MM.1S (cell line): ENCODE measurements at regions not wholly inside any gene's neighbourhood (a gene's known extent, or its start where the extent isn't known, plus 50 kb on each side); places are given as distances from the start of the nearest gene placed in this dataset.

Experiments used
- CTCF ChIP-seq: fragments of 300-600 bp; sonication (generic); IDR thresholded peaks from 2 replicates; pipeline ENCODE4 v1.5.1; 2016; ENCODE audit warnings: antibody characterized with exemption, low read length, mixed read lengths
- EZH2phosphoT487 ChIP-seq: fragments of 300-600 bp; sonication (generic); IDR thresholded peaks from 2 replicates; pipeline ENCODE4 v1.6.1; 2018; ENCODE audit warnings: antibody characterized with exemption, low read length

DNA sequence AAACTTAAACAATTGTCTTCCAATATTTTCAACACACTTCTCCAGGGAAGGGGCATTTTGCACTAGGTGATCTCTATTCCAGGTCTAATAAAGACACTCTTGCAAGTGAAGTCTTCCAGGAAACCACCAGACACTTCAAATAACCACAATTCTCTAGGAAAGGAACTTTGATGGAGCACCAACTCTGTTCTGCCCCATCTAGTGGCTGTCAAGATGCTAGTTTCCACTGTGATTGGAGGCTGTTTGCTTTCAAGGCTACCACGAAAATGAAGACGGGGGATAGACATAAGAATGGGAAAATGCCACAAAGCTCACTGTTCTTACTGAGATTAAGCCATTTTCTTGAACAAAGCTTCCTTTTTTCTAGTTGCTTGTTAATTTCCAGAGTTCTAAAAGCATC, 100.6 kb upstream of the F9 start:
- TF ChIP-seq EZH2phosphoT487 = no peak
- no peak; the same call in 1 of the 2 replicates for TF ChIP-seq CTCF
